ENCODE measurements at regions not wholly inside any gene's neighbourhood (a gene's known extent, or its start where the extent isn't known, plus 50 kb on each side); places are given as distances from the start of the nearest gene placed in this dataset.

- Histone ChIP-seq H3K4me2 (ENCODE audit: low read depth, low read length) (no peak overlapping the region), H3K4me3 (replicated peaks in 1 of 3; ENCODE audit: insufficient read depth in 1 of 3, low read depth in 2 of 3, low read length in 3 of 3) (no peak overlapping the region), H3K9me3 (ENCODE audit: low read length) (peaks cover 10% of the 10 kb centered on the region), H2AFZ (ENCODE audit: low read length) (no peak overlapping the region), H3K4me1 (ENCODE audit: insufficient read depth, low read length) (no peaks in the 10 kb centered on the region), H3K27me3 (ENCODE audit: control insufficient read depth in 1 of 2, insufficient read depth in 2 of 2, low read length in 2 of 2) (no peaks in the 10 kb centered on the region), H3K36me3 (replicated peaks in 1 of 2; ENCODE audit: control insufficient read depth in 1 of 2, insufficient read depth in 2 of 2, low read length in 2 of 2) (no peaks in the 10 kb centered on the region), H3K79me2 (ENCODE audit: insufficient read depth, low read length) (no peaks in the 10 kb centered on the region), H3K27ac (ENCODE audit: extremely low read length, insufficient read depth, low read length) (no peak overlapping the region), H4K20me1 (ENCODE audit: insufficient read depth, low read length) (no peaks in the 10 kb centered on the region), H3K9ac (ENCODE audit: insufficient read depth, low read depth, low read length) (no peak overlapping the region)
- WGBS (ENCODE audit: low lambda C conversion rate) = 0% methylated on average over 1 of the region's 1 CpG
- intact Hi-C loops (cut with micrococcal nuclease; ENCODE audit: unreplicated experiment) (no loop called here), in situ Hi-C loops (cut with HindIII; ENCODE audit: extremely low pct_ligation_motif_present, low pct_unique_long_range_greater_than_20kb) (no loop called here)
- ATAC-seq (no peak), FAIRE-seq (no peak), DNase-seq (ENCODE audit: low spot score) (no peak)
- no TSS peak for BruUV-seq (replicated peaks)
- TF ChIP-seq ZNF766 (CRISPR knock-in tag; IDR thresholded peaks at IDR 0.05; ENCODE audit: borderline replicate concordance) = no peak
- POLR2A ChIA-PET = no interaction called here
- CTCF ChIA-PET (ENCODE audit: low intra/inter-chr PET ratio, low total read pairs) = no interaction called here
These were observed 205.1 kb downstream of the PTGER3 start for GRCh38 chr1:70842562-70842961.

- Histone ChIP-seq H3K27me3 (ENCODE audit: control insufficient read depth in 1 of 2, insufficient read depth in 2 of 2, low read length in 2 of 2) (no peaks in the 10 kb centered on the region), H3K4me1 (ENCODE audit: insufficient read depth, low read length) (no peaks in the 10 kb centered on the region), H3K4me3 (replicated peaks in 1 of 3; ENCODE audit: insufficient read depth in 1 of 3, low read depth in 2 of 3, low read length in 3 of 3) (no peak overlapping the region), H3K79me2 (ENCODE audit: insufficient read depth, low read length) (no peaks in the 10 kb centered on the region), H3K4me2 (ENCODE audit: low read depth, low read length) (no peak overlapping the region), H3K36me3 (replicated peaks in 1 of 2; ENCODE audit: control insufficient read depth in 1 of 2, insufficient read depth in 2 of 2, low read length in 2 of 2) (no peaks in the 10 kb centered on the region), H3K9ac (ENCODE audit: insufficient read depth, low read depth, low read length) (no peak overlapping the region), H3K27ac (ENCODE audit: extremely low read length, insufficient read depth, low read length) (no peak overlapping the region), H2AFZ (ENCODE audit: low read length) (no peak overlapping the region), H3K9me3 (ENCODE audit: low read length) (peaks cover 10% of the 10 kb centered on the region), H4K20me1 (ENCODE audit: insufficient read depth, low read length) (no peaks in the 10 kb centered on the region)
- ChIA-PET CTCF (ENCODE audit: low intra/inter-chr PET ratio, low total read pairs) (no interaction called here), POLR2A (no interaction called here)
- intact Hi-C loops (cut with micrococcal nuclease; ENCODE audit: unreplicated experiment) = no loop called here
- no peak for ATAC-seq
- 5% methylated on average over 1 of the region's 1 CpG for WGBS (ENCODE audit: low lambda C conversion rate)
- no TSS peak for BruUV-seq (replicated peaks)
- no peak for FAIRE-seq
- DNase-seq (ENCODE audit: low spot score) = no peak
- in situ Hi-C loops (cut with HindIII; ENCODE audit: extremely low pct_ligation_motif_present, low pct_unique_long_range_greater_than_20kb) = no loop called here
- TF ChIP-seq ZNF678 (CRISPR knock-in tag; IDR thresholded peaks at IDR 0.05) (no peak), ZNF253 (CRISPR knock-in tag; IDR thresholded peaks at IDR 0.05; ENCODE audit: borderline replicate concordance) (no peak), PHF5A (CRISPR knock-in tag; IDR thresholded peaks at IDR 0.05; ENCODE audit: low read depth, unreplicated experiment) (no peak), ATF7-NPFF (CRISPR knock-in tag; IDR thresholded peaks at IDR 0.05; ENCODE audit: low read depth) (no peak), ZFP36L2 (CRISPR knock-in tag; IDR thresholded peaks at IDR 0.05) (no peak), HNRNPUL1 (IDR thresholded peaks at IDR 0.05; ENCODE audit: low read depth, low read length) (no peak), E2F1 (CRISPR knock-in tag; IDR thresholded peaks at IDR 0.05) (no peak), ZNF350 (CRISPR knock-in tag; IDR thresholded peaks at IDR 0.05; ENCODE audit: borderline replicate concordance, low read depth) (no peak), BRCA1 (CRISPR knock-in tag; IDR thresholded peaks at IDR 0.05) (no peak), ZNF777 (CRISPR knock-in tag; IDR thresholded peaks at IDR 0.05) (no peak), HINFP (CRISPR knock-in tag; IDR thresholded peaks at IDR 0.05; ENCODE audit: low read depth) (no peak), ZNF180 (CRISPR knock-in tag; IDR thresholded peaks at IDR 0.05; ENCODE audit: borderline replicate concordance, low read depth) (no peak), JUNB (CRISPR knock-in tag; IDR thresholded peaks at IDR 0.05; ENCODE audit: borderline replicate concordance) (no peak), ZBTB39 (CRISPR knock-in tag; IDR thresholded peaks at IDR 0.05) (no peak), ELF3 (CRISPR knock-in tag; IDR thresholded peaks at IDR 0.05) (no peak)
These were observed 204.2 kb downstream of the PTGER3 start for GRCh38 chr1:70843452-70843851.
